Duodenal mucosa (tissue), 2 donors: ENCODE measurements at regions not wholly inside any gene's neighbourhood (a gene's known extent, or its start where the extent isn't known, plus 50 kb on each side); places are given as distances from the start of the nearest gene placed in this dataset.

ENCODE experiments used
- H3K27ac ChIP-seq: one replicate; pipeline ENCODE4 v1.7.0; 2013; ENCODE audit warnings: low read depth, low read length
- H3K27me3 ChIP-seq, 2 donors: one replicate each; pipeline ENCODE4 v1.7.0; 2013; ENCODE audit warnings: low read length in 2 of 2, control low read depth in 1 of 2; ENCODE audit not compliant: insufficient read depth in 2 of 2, control insufficient read depth in 1 of 2
- H3K36me3 ChIP-seq, 2 donors: one replicate each; pipeline ENCODE4 v1.7.0; 2013; ENCODE audit warnings: low read length in 2 of 2, control low read depth in 1 of 2; ENCODE audit not compliant: insufficient read depth in 2 of 2, control insufficient read depth in 1 of 2
- H3K4me1 ChIP-seq, 2 donors: one replicate each; pipeline ENCODE4 v1.7.0; 2013; ENCODE audit warnings: low read length in 2 of 2, control low read depth in 1 of 2; ENCODE audit not compliant: insufficient read depth in 2 of 2, control insufficient read depth in 1 of 2
- H3K4me3 ChIP-seq, 2 donors: one replicate each; pipeline ENCODE4 v1.7.0; 2013; ENCODE audit warnings: low read length in 2 of 2, low read depth in 1 of 2
- H3K9ac ChIP-seq, 2 donors: one replicate each; pipeline ENCODE4 v1.7.0; 2013; ENCODE audit warnings: low read length in 2 of 2, low read depth in 1 of 2
- H3K9me3 ChIP-seq, 2 donors: one replicate each; pipeline ENCODE4 v1.7.0; 2013; ENCODE audit warnings: low read length in 2 of 2, control low read depth in 1 of 2; ENCODE audit not compliant: control insufficient read depth in 1 of 2

DNA sequence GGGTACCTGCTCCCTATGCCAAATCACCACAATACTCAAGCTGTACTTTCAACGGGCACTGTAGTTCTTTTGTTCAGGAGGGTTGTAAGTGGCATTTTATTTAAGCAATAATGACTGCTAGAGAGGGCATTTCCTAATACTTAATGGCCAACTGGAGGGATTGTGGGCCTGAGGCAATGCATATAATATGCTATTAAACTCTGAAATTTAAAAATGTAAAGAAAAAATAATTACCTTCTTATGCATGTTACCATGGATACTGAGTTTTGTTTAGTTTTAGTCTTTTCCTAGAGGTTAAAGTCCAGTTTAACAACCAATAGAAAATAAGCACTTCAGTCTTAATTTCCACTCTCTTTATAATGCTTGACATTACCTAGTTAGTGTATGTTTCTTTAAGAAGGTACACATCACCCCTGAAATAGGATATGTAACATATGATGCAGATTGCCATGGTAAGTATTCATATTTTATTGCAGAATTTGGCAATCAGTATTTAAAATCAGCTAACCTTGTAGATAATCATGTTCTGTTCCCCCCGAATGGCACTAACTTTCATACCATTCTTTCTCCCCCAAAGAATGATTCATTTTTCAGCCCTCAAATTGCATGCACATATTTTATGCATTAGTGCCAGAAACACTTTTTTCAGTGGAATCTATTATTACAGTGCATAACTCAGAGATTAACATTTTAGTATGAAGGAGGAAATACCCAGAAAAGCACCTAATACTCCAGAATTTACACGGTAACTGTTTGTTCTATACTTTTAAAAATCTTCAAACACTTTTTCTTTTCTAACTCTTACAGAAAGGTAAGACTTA is 90.3 kb upstream of the ZNF438 start:
- Histone ChIP-seq H3K9ac (no peak overlapping the region), H3K27ac (no peak overlapping the region), H3K9me3 (no peaks in the 10 kb centered on the region), H3K27me3 (peaks cover 0 to 2% of the 10 kb centered on the region in 2 donors), H3K4me3 (no peak overlapping the region), H3K36me3 (no peaks in the 10 kb centered on the region), H3K4me1 (no peaks in the 10 kb centered on the region)

GRCh38 chr10:31123946-31124345 is 92.3 kb upstream of the ZNF438 start:
- Histone ChIP-seq H3K36me3 (no peaks in the 10 kb centered on the region), H3K27me3 (peaks cover 0 to 2% of the 10 kb centered on the region in 2 donors), H3K4me3 (no peak overlapping the region), H3K4me1 (no peaks in the 10 kb centered on the region), H3K27ac (no peak overlapping the region), H3K9me3 (no peaks in the 10 kb centered on the region), H3K9ac (no peak overlapping the region)

DNA sequence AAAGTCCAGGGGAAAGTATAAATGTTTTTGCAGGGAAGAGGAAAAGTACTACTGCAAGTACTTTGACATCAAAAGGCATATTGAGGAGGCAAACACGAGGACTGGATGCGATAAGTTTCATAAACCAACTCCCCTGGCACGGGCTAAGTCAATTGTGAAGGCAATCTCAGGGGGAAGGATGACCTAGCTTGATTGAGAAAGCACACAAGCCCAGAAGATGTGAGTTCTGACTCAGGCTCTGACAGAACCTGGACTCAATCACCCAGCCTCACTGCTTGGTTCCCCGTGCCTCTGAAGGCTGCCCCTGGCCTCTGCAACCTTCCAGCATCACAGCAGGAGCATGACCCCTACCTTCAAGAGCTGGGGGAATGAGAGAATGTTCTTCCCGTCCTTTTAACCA is 93.2 kb upstream of the ZNF438 start:
- Histone ChIP-seq H3K36me3 (no peaks in the 10 kb centered on the region), H3K27ac (no peak overlapping the region), H3K9ac (no peak overlapping the region), H3K27me3 (peaks cover 0 to 2% of the 10 kb centered on the region in 2 donors), H3K4me1 (no peaks in the 10 kb centered on the region), H3K4me3 (no peak overlapping the region), H3K9me3 (no peaks in the 10 kb centered on the region)

DNA sequence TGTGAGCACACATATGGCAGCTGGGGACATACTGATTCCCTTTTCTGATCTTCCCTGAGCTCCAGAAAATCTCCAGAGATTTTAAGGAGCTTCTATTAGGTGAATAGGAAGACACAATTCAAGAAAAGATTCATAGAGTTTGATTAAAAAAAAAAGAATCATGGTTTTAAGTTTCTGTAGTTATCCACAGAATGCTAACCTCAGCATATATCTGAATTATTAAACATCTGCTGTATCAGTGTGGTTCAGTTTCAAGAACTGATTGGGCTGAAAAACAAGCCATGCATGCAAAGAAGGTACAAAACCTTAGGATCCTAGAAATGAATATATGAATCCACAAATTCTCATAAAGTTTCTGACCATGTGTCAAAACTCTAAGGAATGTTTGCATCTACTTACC is 94.1 kb upstream of the ZNF438 start:
- Histone ChIP-seq H3K4me1 (no peaks in the 10 kb centered on the region), H3K27ac (no peak overlapping the region), H3K36me3 (no peaks in the 10 kb centered on the region), H3K27me3 (peaks cover 0 to 2% of the 10 kb centered on the region in 2 donors), H3K9me3 (no peaks in the 10 kb centered on the region), H3K4me3 (no peak overlapping the region), H3K9ac (no peak overlapping the region)

DNA sequence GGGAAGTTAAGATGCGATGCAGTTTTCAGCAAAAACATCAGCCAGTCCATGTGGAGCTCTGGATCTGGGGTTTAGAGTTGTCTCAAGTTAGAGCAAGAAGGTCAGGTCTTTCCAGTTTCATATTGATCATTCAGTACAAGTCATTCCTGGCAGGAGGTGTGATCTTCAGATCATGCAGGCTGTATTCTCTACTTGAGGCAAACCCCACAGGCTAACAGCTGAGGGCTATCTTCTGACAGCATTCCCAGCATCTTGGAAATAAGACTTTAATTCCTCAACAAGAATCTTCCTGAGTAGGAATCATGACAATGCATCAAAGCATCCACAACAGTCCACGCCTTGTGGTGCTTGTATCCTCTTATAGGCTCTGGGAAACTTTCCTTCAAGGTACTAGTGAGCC is 94.9 kb upstream of the ZNF438 start:
- Histone ChIP-seq H3K9me3 (no peaks in the 10 kb centered on the region), H3K4me1 (no peaks in the 10 kb centered on the region), H3K36me3 (no peaks in the 10 kb centered on the region), H3K27ac (no peak overlapping the region), H3K4me3 (no peak overlapping the region), H3K27me3 (peaks cover 0 to 2% of the 10 kb centered on the region in 2 donors), H3K9ac (no peak overlapping the region)

- Histone ChIP-seq H3K27ac (no peak overlapping the region), H3K4me3 (no peak overlapping the region)
Measured at GRCh38 chr10:31128536-31128935, 96.9 kb upstream of the ZNF438 start.

DNA sequence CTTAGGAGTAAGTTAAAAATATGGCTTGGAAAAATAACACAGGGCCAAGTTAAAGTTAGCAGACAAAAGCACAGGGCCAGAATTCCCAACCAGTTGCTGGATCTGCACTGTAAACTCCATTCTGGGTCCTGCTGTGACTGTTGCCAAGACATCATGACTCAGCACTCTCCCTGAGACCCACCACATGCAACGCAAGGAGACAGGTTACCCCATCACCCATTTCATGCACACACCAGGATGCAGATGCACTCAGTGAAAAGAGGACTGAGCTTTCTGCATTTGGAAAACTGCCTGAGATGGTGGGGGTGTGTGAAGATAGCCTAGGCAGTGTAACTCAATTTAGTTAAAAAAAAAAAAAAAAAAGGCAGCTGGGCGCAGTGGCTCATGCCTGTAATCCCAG is 97.6 kb upstream of the ZNF438 start:
- H3K4me1 ChIP-seq: peaks cover 5 to 6% of the 10 kb centered on the region in 2 donors
- H3K36me3 ChIP-seq: no peaks in the 10 kb centered on the region
- no peak overlapping the region for H3K4me3 ChIP-seq
- no peaks in the 10 kb centered on the region for H3K9me3 ChIP-seq
- no peak overlapping the region for H3K27ac ChIP-seq
- H3K9ac ChIP-seq: no peak overlapping the region
- peaks cover 0 to 1% of the 10 kb centered on the region in 2 donors for H3K27me3 ChIP-seq

More at GRCh38 chr10:31128536-31128935, 96.9 kb upstream of the ZNF438 start:
- Histone ChIP-seq H3K4me1 (peaks cover 4% of the 10 kb centered on the region in 2 donors), H3K9me3 (no peaks in the 10 kb centered on the region), H3K36me3 (no peaks in the 10 kb centered on the region), H3K27me3 (peaks cover 0 to 2% of the 10 kb centered on the region in 2 donors), H3K9ac (no peak overlapping the region)

- no peaks in the 10 kb centered on the region for H3K27me3 ChIP-seq
- peaks cover 12 to 13% of the 10 kb centered on the region in 2 donors for H3K4me1 ChIP-seq
- no peak overlapping the region for H3K9ac ChIP-seq
- H3K36me3 ChIP-seq: no peaks in the 10 kb centered on the region
- no peak overlapping the region for H3K27ac ChIP-seq
- no peaks in the 10 kb centered on the region for H3K9me3 ChIP-seq
- H3K4me3 ChIP-seq: no peak overlapping the region
Measured at GRCh38 chr10:31129880-31130405, 98.3 kb upstream of the ZNF438 start.

- H3K27me3 ChIP-seq: no peaks in the 10 kb centered on the region
- H3K4me3 ChIP-seq: no peak overlapping the region
- no peak overlapping the region for H3K9ac ChIP-seq
- no peak overlapping the region for H3K27ac ChIP-seq
- H3K4me1 ChIP-seq: peaks cover 16 to 17% of the 10 kb centered on the region in 2 donors
- H3K9me3 ChIP-seq: no peaks in the 10 kb centered on the region
- H3K36me3 ChIP-seq: no peaks in the 10 kb centered on the region
Measured at GRCh38 chr10:31130406-31130805, 98.7 kb upstream of the ZNF438 start.

GRCh38 chr10:31131251-31131650 is 99.6 kb upstream of the ZNF438 start:
- Histone ChIP-seq H3K9ac (no peak overlapping the region), H3K4me1 (peaks cover 16 to 18% of the 10 kb centered on the region in 2 donors), H3K27ac (no peak overlapping the region), H3K4me3 (no peak overlapping the region), H3K27me3 (no peaks in the 10 kb centered on the region), H3K9me3 (no peaks in the 10 kb centered on the region), H3K36me3 (no peaks in the 10 kb centered on the region)
